Umbilical cord (tissue), 1 donor: ENCODE measurements at regions not wholly inside any gene's neighbourhood (a gene's known extent, or its start where the extent isn't known, plus 50 kb on each side); places are given as distances from the start of the nearest gene placed in this dataset.

Experiments used
- DNase-seq: peaks from one replicate; pipeline ENCODE4 v3.0.0-alpha.2; 2015; ENCODE audit warnings: low spot score

GRCh38 chr18:11199477-11199876 is 50.1 kb upstream of the PIEZO2 start:
- no peak for DNase-seq
